Astrocyte (in vitro differentiated cells and primary cell): ENCODE measurements at regions not wholly inside any gene's neighbourhood (a gene's known extent, or its start where the extent isn't known, plus 50 kb on each side); places are given as distances from the start of the nearest gene placed in this dataset.

Experiments used
- DNase-seq: peaks from one replicate; pipeline ENCODE4 v3.0.0-alpha.2; 2010; ENCODE audit warnings: low read depth
- FAIRE-seq: peaks from 2 replicates; lab custom pipeline; 2011; peaks lifted over from hg19 to GRCh38; lab: Jason Lieb, UNC
- H2AFZ ChIP-seq: 2 replicates; pipeline ENCODE4 v1.6.0; 2012; ENCODE audit warnings: low read depth, low read length, inconsistent platforms
- H3K27ac ChIP-seq: 2 replicates; pipeline ENCODE4 v1.5.1; 2011; ENCODE audit warnings: low read depth, low read length, inconsistent platforms
- H3K27me3 ChIP-seq: 2 replicates; pipeline ENCODE4 v1.6.0; 2011; ENCODE audit warnings: low read length, inconsistent platforms; ENCODE audit not compliant: insufficient read depth
- H3K36me3 ChIP-seq: 2 replicates; pipeline ENCODE4 v1.5.1; 2011; ENCODE audit warnings: low read length, inconsistent platforms; ENCODE audit not compliant: insufficient read depth
- H3K4me1 ChIP-seq: 2 replicates; pipeline ENCODE4 v1.5.1; 2011; ENCODE audit warnings: low read length, inconsistent platforms; ENCODE audit not compliant: insufficient read depth
- H3K4me2 ChIP-seq: 2 replicates; pipeline ENCODE4 v1.6.0; 2012; ENCODE audit warnings: low read length, inconsistent platforms
- H3K4me3 ChIP-seq: 2 replicates; pipeline ENCODE4 v1.5.1; 2011; ENCODE audit warnings: low read depth, mild to moderate bottlenecking, low read length, inconsistent platforms; ENCODE audit not compliant: insufficient read depth
- H3K79me2 ChIP-seq: 2 replicates; pipeline ENCODE4 v1.6.0; 2012; ENCODE audit warnings: mild to moderate bottlenecking, low read length, inconsistent platforms; ENCODE audit not compliant: insufficient read depth
- H3K9ac ChIP-seq: 2 replicates; pipeline ENCODE4 v1.6.0; 2012; ENCODE audit warnings: mild to moderate bottlenecking, low read length, inconsistent platforms
- H3K9me3 ChIP-seq: 2 replicates; pipeline ENCODE4 v1.5.1; 2012; ENCODE audit warnings: low read depth, mild to moderate bottlenecking, low read length, inconsistent platforms; ENCODE audit not compliant: insufficient read depth
- H4K20me1 ChIP-seq: 2 replicates; pipeline ENCODE4 v1.6.0; 2012; ENCODE audit warnings: low read length, inconsistent platforms; ENCODE audit not compliant: insufficient read depth
- H3K27ac Mint-ChIP-seq: one replicate; pipeline ENCODE4 v1.8.0; 2021; ENCODE audit warnings: mild to moderate bottlenecking, mixed read lengths; ENCODE audit not compliant: unreplicated experiment
- H3K27me3 Mint-ChIP-seq: one replicate; pipeline ENCODE4 v1.8.0; 2021; ENCODE audit warnings: low read depth, mixed read lengths; ENCODE audit not compliant: unreplicated experiment
- H3K36me3 Mint-ChIP-seq: one replicate; pipeline ENCODE4 v1.8.0; 2021; ENCODE audit warnings: low read depth, mixed read lengths; ENCODE audit not compliant: unreplicated experiment
- H3K4me1 Mint-ChIP-seq: one replicate; pipeline ENCODE4 v1.8.0; 2021; ENCODE audit warnings: low read depth, mixed read lengths; ENCODE audit not compliant: unreplicated experiment
- H3K4me3 Mint-ChIP-seq: one replicate; pipeline ENCODE4 v1.8.0; 2021; ENCODE audit warnings: mild to moderate bottlenecking, moderate library complexity, mixed read lengths; ENCODE audit not compliant: unreplicated experiment
- H3K9me3 Mint-ChIP-seq: one replicate; pipeline ENCODE4 v1.8.0; 2021; ENCODE audit warnings: mild to moderate bottlenecking, mixed read lengths; ENCODE audit not compliant: unreplicated experiment
- CTCF ChIP-seq: IDR thresholded peaks from 2 replicates; pipeline ENCODE4 v1.5.1; 2011; ENCODE audit warnings: low read depth, mild to moderate bottlenecking, inconsistent platforms, low read length, moderate library complexity; ENCODE audit not compliant: insufficient read depth
- EZH2 ChIP-seq: IDR thresholded peaks from 2 replicates; pipeline ENCODE4 v1.6.1; 2012; ENCODE audit warnings: mild to moderate bottlenecking, low read length, inconsistent platforms; ENCODE audit not compliant: insufficient read depth

GRCh38 chr10:123484722-123485121 is 181.4 kb upstream of the GPR26 start:
- Histone ChIP-seq H3K9me3 (peaks cover 3% of the 10 kb centered on the region), H2AFZ (no peak overlapping the region), H3K4me3 (no peak overlapping the region), H3K4me1 (no peaks in the 10 kb centered on the region), H3K27ac (no peak overlapping the region), H4K20me1 (no peaks in the 10 kb centered on the region), H3K27me3 (no peaks in the 10 kb centered on the region), H3K9ac (no peak overlapping the region), H3K36me3 (no peaks in the 10 kb centered on the region), H3K4me2 (no peak overlapping the region), H3K79me2 (no peaks in the 10 kb centered on the region)
- Mint-ChIP-seq H3K4me1 (no peaks in the 10 kb centered on the region), H3K27ac (no peak overlapping the region), H3K4me3 (no peak overlapping the region), H3K27me3 (peaks cover 38% of the 10 kb centered on the region), H3K36me3 (no peaks in the 10 kb centered on the region), H3K9me3 (peaks cover 5% of the 10 kb centered on the region)
- DNase-seq: no peak
- FAIRE-seq: no peak
- no peak for TF ChIP-seq CTCF
- TF ChIP-seq EZH2: no peak

- H3K27me3 Mint-ChIP-seq: peaks cover 30% of the 10 kb centered on the region
These were observed 180.7 kb upstream of the GPR26 start for GRCh38 chr10:123485341-123485960.

More at GRCh38 chr10:123485341-123485960, 180.7 kb upstream of the GPR26 start:
- DNase-seq (no peak), FAIRE-seq (no peak)
- Mint-ChIP-seq H3K36me3 (no peaks in the 10 kb centered on the region), H3K27ac (no peak overlapping the region), H3K4me1 (no peaks in the 10 kb centered on the region), H3K9me3 (peaks cover 5% of the 10 kb centered on the region), H3K4me3 (no peak overlapping the region)
- peaks cover 3% of the 10 kb centered on the region for H3K9me3 ChIP-seq
- no peak overlapping the region for H3K4me3 ChIP-seq
- H2AFZ ChIP-seq: no peak overlapping the region
- no peak overlapping the region for H3K27ac ChIP-seq
- no peaks in the 10 kb centered on the region for H3K36me3 ChIP-seq
- no peaks in the 10 kb centered on the region for H3K79me2 ChIP-seq
- no peaks in the 10 kb centered on the region for H3K4me1 ChIP-seq
- H3K27me3 ChIP-seq: no peaks in the 10 kb centered on the region
- TF ChIP-seq CTCF (no peak), EZH2 (no peak)
- no peak overlapping the region for H3K9ac ChIP-seq
- no peaks in the 10 kb centered on the region for H4K20me1 ChIP-seq
- no peak overlapping the region for H3K4me2 ChIP-seq
